CD4-positive, alpha-beta T cell (primary cell): ENCODE measurements at regions not wholly inside any gene's neighbourhood (a gene's known extent, or its start where the extent isn't known, plus 50 kb on each side); places are given as distances from the start of the nearest gene placed in this dataset.

Experiments
- ATAC-seq: fragments of 200-7000 bp; cut with Tn5 transposase; one replicate; pipeline ENCODE4 v1.10.0; 2022; ENCODE audit warnings: mild to moderate bottlenecking; ENCODE audit not compliant: poor library complexity
- CTCF ChIA-PET: fragments of 350-600 bp; sonication (Branson Sonifier 250); formaldehyde crosslinking; loops from one replicate; lab custom pipeline; 2021; ENCODE audit warnings: antibody characterized with exemption, inconsistent platforms; lab: Charles Lee
- POLR2A ChIA-PET: fragments of 350-600 bp; sonication (Branson Sonifier 250); formaldehyde crosslinking; loops from one replicate; lab custom pipeline; 2021; ENCODE audit warnings: antibody characterized with exemption, inconsistent platforms; lab: Charles Lee
- DNase-seq, 14 experiments: peaks; one replicate each; pipeline ENCODE4 v3.0.0-alpha.2; 2013 to 2020; ENCODE audit warnings: mixed read lengths in 2 of 14
- H3K27ac ChIP-seq, 2 donors: one replicate each; pipeline versions ENCODE4 v1.5.1 to v1.7.0; 2013; ENCODE audit warnings: low read length in 2 of 2, low read depth in 1 of 2, mild to moderate bottlenecking in 1 of 2
- H3K27me3 ChIP-seq, 2 experiments: 1 replicate in 1 of 2; 2 replicates in 1 of 2; pipeline versions ENCODE4 v1.6.1 to v1.7.0; 2013; ENCODE audit warnings: low read length in 2 of 2, control low read depth in 1 of 2, mild to moderate bottlenecking in 1 of 2, moderate library complexity in 1 of 2; ENCODE audit not compliant: insufficient read depth in 2 of 2, control insufficient read depth in 1 of 2
- H3K36me3 ChIP-seq: one replicate; pipeline ENCODE4 v1.6.1; 2013; ENCODE audit warnings: low read length, control low read depth; ENCODE audit not compliant: insufficient read depth
- H3K4me1 ChIP-seq: one replicate; pipeline ENCODE4 v1.6.1; 2013; ENCODE audit warnings: low read length, control low read depth; ENCODE audit not compliant: insufficient read depth
- H3K4me3 ChIP-seq: one replicate; pipeline ENCODE4 v1.5.1; 2013; ENCODE audit warnings: mild to moderate bottlenecking, low read length, moderate library complexity
- H3K9me3 ChIP-seq, 2 experiments: 1 replicate in 1 of 2; 2 replicates in 1 of 2; pipeline versions ENCODE4 v1.6.1 to v1.7.0; 2013; ENCODE audit warnings: low read length in 2 of 2, mild to moderate bottlenecking in 2 of 2, control low read depth in 1 of 2, moderate library complexity in 1 of 2; ENCODE audit not compliant: control insufficient read depth in 1 of 2, insufficient read depth in 1 of 2
- H3K27ac Mint-ChIP-seq: one replicate; pipeline ENCODE4 v1.8.0; 2020; ENCODE audit warnings: mixed read lengths
- H3K27me3 Mint-ChIP-seq: one replicate; pipeline ENCODE4 v1.8.0; 2021; ENCODE audit warnings: mixed read lengths
- H3K36me3 Mint-ChIP-seq: one replicate; pipeline ENCODE4 v1.8.0; 2021; ENCODE audit warnings: low read depth, mixed read lengths
- H3K4me1 Mint-ChIP-seq: one replicate; pipeline ENCODE4 v1.8.0; 2021; ENCODE audit warnings: low read depth, mixed read lengths
- H3K4me3 Mint-ChIP-seq: one replicate; pipeline ENCODE4 v1.8.0; 2020; ENCODE audit warnings: mild to moderate bottlenecking, mixed read lengths
- H3K9me3 Mint-ChIP-seq: one replicate; pipeline ENCODE4 v1.8.0; 2020; ENCODE audit warnings: mixed read lengths
- intact Hi-C, 2 experiments: fragments of 100-400 bp; cut with DNase I in 1 of 2; cut with micrococcal nuclease in 1 of 2; formaldehyde crosslinking; loops; one replicate each; pipeline versions ENCODE4 v1.15.1 to v1.9.0; 2023 to 2025; cut with DNase I, micrococcal nuclease
- TF ChIP-seq, protein P1 (sequence below): fragments of 200-600 bp; IDR thresholded peaks from one replicate; pipeline ENCODE4 v1.8.0; 2022; ENCODE audit warnings: antibody characterized with exemption, mild to moderate bottlenecking

- DNase-seq = no peak
- H3K27me3 Mint-ChIP-seq = no peaks in the 10 kb centered on the region
- H3K9me3 Mint-ChIP-seq = no peaks in the 10 kb centered on the region
- Histone ChIP-seq H3K27ac (no peak overlapping the region), H3K9me3 (no peaks in the 10 kb centered on the region), H3K4me3 (no peak overlapping the region), H3K36me3 (no peaks in the 10 kb centered on the region), H3K27me3 (no peaks in the 10 kb centered on the region), H3K4me1 (no peaks in the 10 kb centered on the region)
- intact Hi-C loops = no loop called here
- H3K27ac Mint-ChIP-seq = no peak overlapping the region
- ChIA-PET CTCF (interaction anchor here (0.9 kb wide), 1 partner anchor 20 kb away, joined by 3 read pairs; no protein-coding TSS in a partner anchor), POLR2A (no interaction called here)
- no peaks in the 10 kb centered on the region for H3K4me1 Mint-ChIP-seq
- no peak for ATAC-seq
- TF ChIP-seq, protein P1, sequence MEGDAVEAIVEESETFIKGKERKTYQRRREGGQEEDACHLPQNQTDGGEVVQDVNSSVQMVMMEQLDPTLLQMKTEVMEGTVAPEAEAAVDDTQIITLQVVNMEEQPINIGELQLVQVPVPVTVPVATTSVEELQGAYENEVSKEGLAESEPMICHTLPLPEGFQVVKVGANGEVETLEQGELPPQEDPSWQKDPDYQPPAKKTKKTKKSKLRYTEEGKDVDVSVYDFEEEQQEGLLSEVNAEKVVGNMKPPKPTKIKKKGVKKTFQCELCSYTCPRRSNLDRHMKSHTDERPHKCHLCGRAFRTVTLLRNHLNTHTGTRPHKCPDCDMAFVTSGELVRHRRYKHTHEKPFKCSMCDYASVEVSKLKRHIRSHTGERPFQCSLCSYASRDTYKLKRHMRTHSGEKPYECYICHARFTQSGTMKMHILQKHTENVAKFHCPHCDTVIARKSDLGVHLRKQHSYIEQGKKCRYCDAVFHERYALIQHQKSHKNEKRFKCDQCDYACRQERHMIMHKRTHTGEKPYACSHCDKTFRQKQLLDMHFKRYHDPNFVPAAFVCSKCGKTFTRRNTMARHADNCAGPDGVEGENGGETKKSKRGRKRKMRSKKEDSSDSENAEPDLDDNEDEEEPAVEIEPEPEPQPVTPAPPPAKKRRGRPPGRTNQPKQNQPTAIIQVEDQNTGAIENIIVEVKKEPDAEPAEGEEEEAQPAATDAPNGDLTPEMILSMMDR = no peak
- no peak overlapping the region for H3K4me3 Mint-ChIP-seq
- no peaks in the 10 kb centered on the region for H3K36me3 Mint-ChIP-seq
Observed at GRCh38 chr14:53356361-53357150, 203.4 kb upstream of the DDHD1 start.

- TF ChIP-seq, protein P1 = no peak
- H3K27me3 Mint-ChIP-seq = no peaks in the 10 kb centered on the region
- no peaks in the 10 kb centered on the region for H3K9me3 Mint-ChIP-seq
- CTCF ChIA-PET = interaction anchor here (0.9 to 1.5 kb wide), 2 partner anchors 19 to 60 kb away, joined by 3 to 5 read pairs; no protein-coding TSS in a partner anchor
- no peaks in the 10 kb centered on the region for H3K4me1 Mint-ChIP-seq
- H3K9me3 ChIP-seq = no peaks in the 10 kb centered on the region
- H3K27ac Mint-ChIP-seq = no peak overlapping the region
- no peaks in the 10 kb centered on the region for H3K4me1 ChIP-seq
- H3K27ac ChIP-seq = no peak overlapping the region
- H3K36me3 ChIP-seq = no peaks in the 10 kb centered on the region
- no peaks in the 10 kb centered on the region for H3K36me3 Mint-ChIP-seq
- DNase-seq = no peak
- no peak overlapping the region for H3K4me3 Mint-ChIP-seq
- H3K27me3 ChIP-seq = no peaks in the 10 kb centered on the region
- no peak overlapping the region for H3K4me3 ChIP-seq
- POLR2A ChIA-PET = no interaction called here
- ATAC-seq = no peak
- intact Hi-C loops = no loop called here
Observed at GRCh38 chr14:53355581-53356112, 202.5 kb upstream of the DDHD1 start.

- Mint-ChIP-seq H3K4me3 (no peak overlapping the region), H3K9me3 (no peaks in the 10 kb centered on the region), H3K27me3 (no peaks in the 10 kb centered on the region), H3K4me1 (no peaks in the 10 kb centered on the region), H3K36me3 (no peaks in the 10 kb centered on the region), H3K27ac (no peak overlapping the region)
- Histone ChIP-seq H3K9me3 (no peaks in the 10 kb centered on the region), H3K4me3 (no peak overlapping the region), H3K27me3 (no peaks in the 10 kb centered on the region), H3K36me3 (no peaks in the 10 kb centered on the region), H3K4me1 (no peaks in the 10 kb centered on the region), H3K27ac (no peak overlapping the region)
- CTCF ChIA-PET = interaction anchor here (1.5 kb wide), 1 partner anchor 58 kb away, joined by 5 read pairs; no protein-coding TSS in a partner anchor
- ATAC-seq (no peak), DNase-seq (no peak)
- intact Hi-C loops = no loop called here
- POLR2A ChIA-PET = no interaction called here
- TF ChIP-seq, protein P1 = no peak
Observed at GRCh38 chr14:53354336-53354735, 201.2 kb upstream of the DDHD1 start.
